ENCODE measurements at regions not wholly inside any gene's neighbourhood (a gene's known extent, or its start where the extent isn't known, plus 50 kb on each side); places are given as distances from the start of the nearest gene placed in this dataset.

- no peak overlapping the region for H3K27ac ChIP-seq (ENCODE audit: low read depth, low read length)
- H3K4me2 ChIP-seq (ENCODE audit: low read length), result no peak overlapping the region
- no peaks in the 10 kb centered on the region for H3K79me2 ChIP-seq (ENCODE audit: control insufficient read depth, low read length)
- H4K20me1 ChIP-seq (ENCODE audit: control insufficient read depth, insufficient read depth, low read depth, low read length), result no peaks in the 10 kb centered on the region
- H3K36me3 ChIP-seq (ENCODE audit: control insufficient read depth, low read length), result no peaks in the 10 kb centered on the region
- no peaks in the 10 kb centered on the region for H3F3A ChIP-seq (ENCODE audit: control insufficient read depth, insufficient read depth)
- H3K4me3 ChIP-seq (ENCODE audit: low read length), result no peak overlapping the region
- H3K27me3 ChIP-seq (ENCODE audit: control insufficient read depth, low read length), result no peaks in the 10 kb centered on the region
- H3K9me2 ChIP-seq (replicated peaks; ENCODE audit: control insufficient read depth, low read length), result no peaks in the 10 kb centered on the region
- H3K9me3 ChIP-seq (ENCODE audit: control insufficient read depth, insufficient read depth, low read length), result 0 out of 2 replicates have a peak, but pooled peaks cover 4% of the 10 kb centered on the region
- H3K4me1 ChIP-seq (ENCODE audit: control insufficient read depth, low read length), result no peaks in the 10 kb centered on the region
- TF ChIP-seq EZH2phosphoT487 (IDR thresholded peaks at IDR 0.05; ENCODE audit: borderline replicate concordance, low read length), result no peak
Observed at GRCh38 chr4:63492515-63492914, 916.7 kb downstream of the TECRL start.

GRCh38 chr4:63464393-63464792 is 944.9 kb downstream of the TECRL start:
- Histone ChIP-seq H3F3A (ENCODE audit: control insufficient read depth, insufficient read depth) (no peaks in the 10 kb centered on the region), H3K4me3 (ENCODE audit: low read length) (no peak overlapping the region), H3K9me3 (ENCODE audit: control insufficient read depth, insufficient read depth, low read length) (no peaks in the 10 kb centered on the region), H4K20me1 (ENCODE audit: control insufficient read depth, insufficient read depth, low read depth, low read length) (no peaks in the 10 kb centered on the region), H3K4me1 (ENCODE audit: control insufficient read depth, low read length) (no peaks in the 10 kb centered on the region), H3K4me2 (ENCODE audit: low read length) (no peak overlapping the region), H3K27ac (ENCODE audit: low read depth, low read length) (no peak overlapping the region), H3K9me2 (replicated peaks; ENCODE audit: control insufficient read depth, low read length) (no peaks in the 10 kb centered on the region), H3K36me3 (ENCODE audit: control insufficient read depth, low read length) (no peaks in the 10 kb centered on the region), H3K27me3 (ENCODE audit: control insufficient read depth, low read length) (no peaks in the 10 kb centered on the region), H3K79me2 (ENCODE audit: control insufficient read depth, low read length) (no peaks in the 10 kb centered on the region)
- no peak for TF ChIP-seq CTCF (IDR thresholded peaks at IDR 0.05; ENCODE audit: low read depth, low read length, poor library complexity, severe bottlenecking)
- no peak for TF ChIP-seq EZH2phosphoT487 (IDR thresholded peaks at IDR 0.05; ENCODE audit: borderline replicate concordance, low read length)

GRCh38 chr4:63460075-63460474 is 949.2 kb downstream of the TECRL start:
- Histone ChIP-seq H3K36me3 (ENCODE audit: control insufficient read depth, low read length) (no peaks in the 10 kb centered on the region), H3K27ac (ENCODE audit: low read depth, low read length) (no peak overlapping the region)

GRCh38 chr4:63459329-63459728 is 949.9 kb downstream of the TECRL start:
- H3K27ac ChIP-seq (ENCODE audit: low read depth, low read length), result no peak overlapping the region
- H3K9me3 ChIP-seq (ENCODE audit: control insufficient read depth, insufficient read depth, low read length), result no peaks in the 10 kb centered on the region
- no peaks in the 10 kb centered on the region for H3F3A ChIP-seq (ENCODE audit: control insufficient read depth, insufficient read depth)
- H3K79me2 ChIP-seq (ENCODE audit: control insufficient read depth, low read length), result no peaks in the 10 kb centered on the region
- no peaks in the 10 kb centered on the region for H4K20me1 ChIP-seq (ENCODE audit: control insufficient read depth, insufficient read depth, low read depth, low read length)
- H3K4me1 ChIP-seq (ENCODE audit: control insufficient read depth, low read length), result no peaks in the 10 kb centered on the region
- H3K4me3 ChIP-seq (ENCODE audit: low read length), result no peak overlapping the region
- no peaks in the 10 kb centered on the region for H3K36me3 ChIP-seq (ENCODE audit: control insufficient read depth, low read length)
- H3K27me3 ChIP-seq (ENCODE audit: control insufficient read depth, low read length), result no peaks in the 10 kb centered on the region
- no peak for TF ChIP-seq CTCF (IDR thresholded peaks at IDR 0.05; ENCODE audit: low read depth, low read length, poor library complexity, severe bottlenecking)
- no peak for TF ChIP-seq EZH2phosphoT487 (IDR thresholded peaks at IDR 0.05; ENCODE audit: borderline replicate concordance, low read length)
- no peak overlapping the region for H3K4me2 ChIP-seq (ENCODE audit: low read length)
- H3K9me2 ChIP-seq (replicated peaks; ENCODE audit: control insufficient read depth, low read length), result no peaks in the 10 kb centered on the region

More at GRCh38 chr4:63460075-63460474, 949.2 kb downstream of the TECRL start:
- no peaks in the 10 kb centered on the region for H3K4me1 ChIP-seq (ENCODE audit: control insufficient read depth, low read length)
- H3K9me2 ChIP-seq (replicated peaks; ENCODE audit: control insufficient read depth, low read length), result no peaks in the 10 kb centered on the region
- no peak overlapping the region for H3K4me2 ChIP-seq (ENCODE audit: low read length)
- no peaks in the 10 kb centered on the region for H3F3A ChIP-seq (ENCODE audit: control insufficient read depth, insufficient read depth)
- no peak for TF ChIP-seq CTCF (IDR thresholded peaks at IDR 0.05; ENCODE audit: low read depth, low read length, poor library complexity, severe bottlenecking)
- no peak for TF ChIP-seq EZH2phosphoT487 (IDR thresholded peaks at IDR 0.05; ENCODE audit: borderline replicate concordance, low read length)
- no peak overlapping the region for H3K4me3 ChIP-seq (ENCODE audit: low read length)
- no peaks in the 10 kb centered on the region for H4K20me1 ChIP-seq (ENCODE audit: control insufficient read depth, insufficient read depth, low read depth, low read length)
- H3K9me3 ChIP-seq (ENCODE audit: control insufficient read depth, insufficient read depth, low read length), result no peaks in the 10 kb centered on the region
- H3K27me3 ChIP-seq (ENCODE audit: control insufficient read depth, low read length), result no peaks in the 10 kb centered on the region
- H3K79me2 ChIP-seq (ENCODE audit: control insufficient read depth, low read length), result no peaks in the 10 kb centered on the region

Data from DOHH2 (cell line).